ENCODE measurements at regions not wholly inside any gene's neighbourhood (a gene's known extent, or its start where the extent isn't known, plus 50 kb on each side); places are given as distances from the start of the nearest gene placed in this dataset.

GRCh38 chr2:200054681-200055468, 99.5 kb downstream of the MAIP1 start:
- no peak for FAIRE-seq

- no peak for FAIRE-seq
Measured at GRCh38 chr2:200056105-200056504, 100.7 kb downstream of the MAIP1 start.

GRCh38 chr2:200063155-200063554, 107.8 kb downstream of the MAIP1 start:
- no peak for FAIRE-seq

- no peak for FAIRE-seq
Measured at GRCh38 chr2:200064879-200065278, 109.5 kb downstream of the MAIP1 start.

GRCh38 chr2:200065477-200065876, 110.1 kb downstream of the MAIP1 start:
- FAIRE-seq: no peak

GRCh38 chr2:200066417-200066816, 111.0 kb downstream of the MAIP1 start:
- no peak for FAIRE-seq

- FAIRE-seq: peak; percentile 21
Measured at GRCh38 chr2:200068642-200069041, 113.3 kb downstream of the MAIP1 start.

- no peak for FAIRE-seq
Measured at GRCh38 chr2:200077210-200077650, 121.8 kb downstream of the MAIP1 start.

- FAIRE-seq: no peak
Measured at GRCh38 chr2:200077838-200078237, 122.5 kb downstream of the MAIP1 start.

- no peak for FAIRE-seq
Measured at GRCh38 chr2:200079356-200079755, 124.0 kb downstream of the MAIP1 start.

- FAIRE-seq: no peak
Measured at GRCh38 chr2:200081236-200081635, 125.9 kb downstream of the MAIP1 start.

GRCh38 chr2:200081811-200082210, 126.4 kb downstream of the MAIP1 start:
- no peak for FAIRE-seq

- FAIRE-seq: no peak
Measured at GRCh38 chr2:200084036-200084435, 128.7 kb downstream of the MAIP1 start.

- FAIRE-seq: no peak
Measured at GRCh38 chr2:200086911-200087310, 131.5 kb downstream of the MAIP1 start.

GRCh38 chr2:200087451-200087850, 132.1 kb downstream of the MAIP1 start:
- no peak for FAIRE-seq

- no peak for FAIRE-seq
Measured at GRCh38 chr2:200089040-200089755, 133.8 kb downstream of the MAIP1 start.

- no peak for FAIRE-seq
Measured at GRCh38 chr2:200089756-200090109, 134.4 kb downstream of the MAIP1 start.

- FAIRE-seq: no peak
Measured at GRCh38 chr2:200090683-200091082, 135.3 kb downstream of the MAIP1 start.

GRCh38 chr2:200091126-200091525, 135.7 kb downstream of the MAIP1 start:
- no peak for FAIRE-seq

GRCh38 chr2:200092235-200092634, 136.9 kb downstream of the MAIP1 start:
- FAIRE-seq: no peak

- FAIRE-seq: no peak
Measured at GRCh38 chr2:200095436-200095835, 140.1 kb downstream of the MAIP1 start.

GRCh38 chr2:200099256-200099655, 143.9 kb downstream of the MAIP1 start:
- no peak for FAIRE-seq

- FAIRE-seq: peak; percentile 37
Measured at GRCh38 chr2:200100027-200100426, 144.6 kb downstream of the MAIP1 start.

- no peak for FAIRE-seq
Measured at GRCh38 chr2:200101922-200102321, 146.5 kb downstream of the MAIP1 start.
